M059J (cell line): ENCODE measurements at regions not wholly inside any gene's neighbourhood (a gene's known extent, or its start where the extent isn't known, plus 50 kb on each side); places are given as distances from the start of the nearest gene placed in this dataset.
"Not testable (repeated sequence)": the region's sequence is repeated elsewhere in the genome, so short reads cannot be mapped to it uniquely, and the experiment has no call there.

Source experiments
- DNase-seq: peaks from one replicate; pipeline ENCODE4 v3.0.0-alpha.2; 2012; ENCODE audit warnings: low read depth

- not testable (repeated sequence) for DNase-seq
Measured at GRCh38 chr9:65223986-65224385, 61.0 kb downstream of the FOXD4L5 start.

- not testable (repeated sequence) for DNase-seq
Measured at GRCh38 chr9:65208834-65209233, 76.2 kb downstream of the FOXD4L5 start.

- DNase-seq: not testable (repeated sequence)
Measured at GRCh38 chr9:65207273-65207672, 77.7 kb downstream of the FOXD4L5 start.

GRCh38 chr9:65205853-65206252 lies 79.2 kb downstream of the FOXD4L5 start:
- not testable (repeated sequence) for DNase-seq

GRCh38 chr9:65195781-65196180 lies 89.2 kb downstream of the FOXD4L5 start:
- DNase-seq: not testable (repeated sequence)

- DNase-seq: peak; percentile 52
Measured at GRCh38 chr9:65155937-65156336, 129.1 kb downstream of the FOXD4L5 start.
